SK-N-SH treated with all-trans-retinoic acid at 6 μM for 48 hours (cell line): ENCODE measurements at regions not wholly inside any gene's neighbourhood (a gene's known extent, or its start where the extent isn't known, plus 50 kb on each side); places are given as distances from the start of the nearest gene placed in this dataset.

Source experiments
- ATAC-seq: fragments of 200-7000 bp; cut with Tn5 transposase; 3 replicates; pipeline ENCODE4 v1.9.1; 2020; ENCODE audit warnings: mild to moderate bottlenecking, moderate library complexity
- ARNTL ChIP-seq: fragments of 450-650 bp; formaldehyde crosslinking; IDR thresholded peaks from 2 replicates; pipeline ENCODE4 v1.5.0; 2020; ENCODE audit warnings: low read depth, mild to moderate bottlenecking, moderate library complexity, borderline replicate concordance
- BACH2 ChIP-seq: fragments of 250-450 bp; sonication (Bioruptor Pico); IDR thresholded peaks from 2 replicates; pipeline ENCODE4 v1.9.0; 2021; ENCODE audit warnings: mild to moderate bottlenecking, borderline replicate concordance
- CREB5 ChIP-seq: fragments of 250-450 bp; sonication (Bioruptor Pico); IDR thresholded peaks from 2 replicates; pipeline ENCODE4 v1.5.1; 2020; ENCODE audit warnings: low read depth, mild to moderate bottlenecking, moderate library complexity
- CSDC2 ChIP-seq: fragments of 250-450 bp; sonication (Bioruptor Pico); IDR thresholded peaks from 2 replicates; pipeline ENCODE4 v1.5.0; 2020; ENCODE audit warnings: mild to moderate bottlenecking, moderate library complexity
- GLIS3 ChIP-seq: fragments of 250-450 bp; sonication (Bioruptor Pico); IDR thresholded peaks from 2 replicates; pipeline ENCODE4 v1.5.0; 2020; ENCODE audit warnings: mild to moderate bottlenecking, moderate library complexity
- ISL1 ChIP-seq: fragments of 250-450 bp; sonication (Bioruptor Pico); IDR thresholded peaks from 2 replicates; pipeline ENCODE4 v2.1.2; 2022; ENCODE audit warnings: mild to moderate bottlenecking, moderate library complexity
- OSR1 ChIP-seq: fragments of 250-450 bp; sonication (Bioruptor Pico); IDR thresholded peaks from 2 replicates; pipeline ENCODE4 v1.8.0; 2022; ENCODE audit warnings: moderate library complexity, mild to moderate bottlenecking, inconsistent platforms
- PPARA ChIP-seq: fragments of 250-450 bp; sonication (Bioruptor Pico); IDR thresholded peaks from 2 replicates; pipeline ENCODE4 v1.5.0; 2020; ENCODE audit warnings: mild to moderate bottlenecking, borderline replicate concordance
- SNAI2 ChIP-seq: fragments of 250-450 bp; sonication (Bioruptor Pico); IDR thresholded peaks from 2 replicates; pipeline ENCODE4 v1.5.0; 2020; ENCODE audit warnings: mild to moderate bottlenecking, moderate library complexity
- TCF4 ChIP-seq: fragments of 250-450 bp; sonication (Bioruptor Pico); IDR thresholded peaks from 2 replicates; pipeline ENCODE4 v1.8.0; 2021; ENCODE audit warnings: mild to moderate bottlenecking, moderate library complexity, borderline replicate concordance
- TOX ChIP-seq: fragments of 250-450 bp; sonication (Bioruptor Pico); IDR thresholded peaks from 2 replicates; pipeline ENCODE4 v1.8.0; 2021; ENCODE audit warnings: mild to moderate bottlenecking, moderate library complexity, borderline replicate concordance
- TSHZ2 ChIP-seq: fragments of 250-450 bp; sonication (Bioruptor Pico); IDR thresholded peaks from 2 replicates; pipeline ENCODE4 v1.5.0; 2020; ENCODE audit warnings: mild to moderate bottlenecking, moderate library complexity
- ZC3H10 ChIP-seq: fragments of 250-450 bp; sonication (Bioruptor Pico); IDR thresholded peaks from 2 replicates; pipeline ENCODE4 v1.5.1; 2021; ENCODE audit warnings: mild to moderate bottlenecking, moderate library complexity
- ZFP3 ChIP-seq: fragments of 250-450 bp; sonication (Bioruptor Pico); IDR thresholded peaks from 2 replicates; pipeline ENCODE4 v1.5.0; 2020; ENCODE audit warnings: mild to moderate bottlenecking, moderate library complexity
- ZFP30 ChIP-seq: fragments of 450-650 bp; formaldehyde crosslinking; IDR thresholded peaks from 2 replicates; pipeline ENCODE4 v1.5.0; 2022; ENCODE audit warnings: mild to moderate bottlenecking, moderate library complexity
- ZNF565 ChIP-seq: fragments of 450-650 bp; formaldehyde crosslinking; conservative IDR thresholded peaks from 2 replicates; pipeline ENCODE4 v1.5.0; 2020; ENCODE audit warnings: low read depth, mild to moderate bottlenecking, moderate library complexity
- ZNF70 ChIP-seq: fragments of 450-650 bp; formaldehyde crosslinking; IDR thresholded peaks from 2 replicates; pipeline ENCODE4 v1.5.0; 2020; ENCODE audit warnings: mild to moderate bottlenecking, moderate library complexity
- ZNF8 ChIP-seq: fragments of 450-650 bp; formaldehyde crosslinking; IDR thresholded peaks from 2 replicates; pipeline ENCODE4 v1.5.0; 2020; ENCODE audit warnings: mild to moderate bottlenecking, moderate library complexity
- TF ChIP-seq, protein P1 (sequence below): fragments of 250-450 bp; sonication (Bioruptor Pico); IDR thresholded peaks from 2 replicates; pipeline ENCODE4 v1.8.0; 2021; ENCODE audit warnings: low read depth, mild to moderate bottlenecking, moderate library complexity, borderline replicate concordance
- TF ChIP-seq, protein P2 (sequence below): fragments of 250-450 bp; sonication (Bioruptor Pico); IDR thresholded peaks from 2 replicates; pipeline ENCODE4 v1.5.1; 2021; ENCODE audit warnings: mild to moderate bottlenecking, moderate library complexity

- TF ChIP-seq TOX (no peak), ZFP3 (CRISPR knock-in tag) (no peak)
These were observed 194.2 kb upstream of the FOXQ1 start (continued) for GRCh38 chr6:1117530-1118286.

DNA sequence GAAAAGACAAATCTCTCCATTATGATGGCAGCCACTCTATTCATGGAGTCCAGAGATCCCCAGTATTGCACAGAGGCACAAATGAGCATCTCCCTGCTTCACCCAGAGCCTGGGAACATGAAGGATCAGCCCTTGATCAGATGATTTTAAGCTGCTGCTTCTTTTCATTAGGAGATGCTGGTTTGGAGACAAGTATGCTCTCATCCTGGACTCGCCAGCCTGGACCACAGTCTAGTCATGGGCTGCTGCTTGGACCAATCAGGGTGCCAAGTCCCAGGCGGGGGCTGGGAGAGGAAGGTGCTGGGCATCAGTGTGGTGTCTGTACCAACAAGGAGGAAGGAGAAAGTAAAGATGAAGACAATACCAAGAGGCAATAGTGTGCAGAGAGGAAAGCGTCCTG lies 195.7 kb upstream of the FOXQ1 start:
- no peak for ATAC-seq
- no peak for TF ChIP-seq ZC3H10
- TF ChIP-seq ZNF8: no peak

GRCh38 chr6:1113916-1114540 lies 197.9 kb upstream of the FOXQ1 start:
- no peak for TF ChIP-seq ARNTL
- TF ChIP-seq, protein P1, sequence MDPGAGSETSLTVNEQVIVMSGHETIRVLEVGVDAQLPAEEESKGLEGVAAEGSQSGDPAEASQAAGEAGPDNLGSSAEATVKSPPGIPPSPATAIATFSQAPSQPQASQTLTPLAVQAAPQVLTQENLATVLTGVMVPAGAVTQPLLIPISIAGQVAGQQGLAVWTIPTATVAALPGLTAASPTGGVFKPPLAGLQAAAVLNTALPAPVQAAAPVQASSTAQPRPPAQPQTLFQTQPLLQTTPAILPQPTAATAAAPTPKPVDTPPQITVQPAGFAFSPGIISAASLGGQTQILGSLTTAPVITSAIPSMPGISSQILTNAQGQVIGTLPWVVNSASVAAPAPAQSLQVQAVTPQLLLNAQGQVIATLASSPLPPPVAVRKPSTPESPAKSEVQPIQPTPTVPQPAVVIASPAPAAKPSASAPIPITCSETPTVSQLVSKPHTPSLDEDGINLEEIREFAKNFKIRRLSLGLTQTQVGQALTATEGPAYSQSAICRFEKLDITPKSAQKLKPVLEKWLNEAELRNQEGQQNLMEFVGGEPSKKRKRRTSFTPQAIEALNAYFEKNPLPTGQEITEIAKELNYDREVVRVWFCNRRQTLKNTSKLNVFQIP (CRISPR knock-in tag): no peak
- no peak for TF ChIP-seq BACH2
- TF ChIP-seq CSDC2: no peak
- no peak for TF ChIP-seq ZNF565 (CRISPR knock-in tag)
- TF ChIP-seq, protein P2, sequence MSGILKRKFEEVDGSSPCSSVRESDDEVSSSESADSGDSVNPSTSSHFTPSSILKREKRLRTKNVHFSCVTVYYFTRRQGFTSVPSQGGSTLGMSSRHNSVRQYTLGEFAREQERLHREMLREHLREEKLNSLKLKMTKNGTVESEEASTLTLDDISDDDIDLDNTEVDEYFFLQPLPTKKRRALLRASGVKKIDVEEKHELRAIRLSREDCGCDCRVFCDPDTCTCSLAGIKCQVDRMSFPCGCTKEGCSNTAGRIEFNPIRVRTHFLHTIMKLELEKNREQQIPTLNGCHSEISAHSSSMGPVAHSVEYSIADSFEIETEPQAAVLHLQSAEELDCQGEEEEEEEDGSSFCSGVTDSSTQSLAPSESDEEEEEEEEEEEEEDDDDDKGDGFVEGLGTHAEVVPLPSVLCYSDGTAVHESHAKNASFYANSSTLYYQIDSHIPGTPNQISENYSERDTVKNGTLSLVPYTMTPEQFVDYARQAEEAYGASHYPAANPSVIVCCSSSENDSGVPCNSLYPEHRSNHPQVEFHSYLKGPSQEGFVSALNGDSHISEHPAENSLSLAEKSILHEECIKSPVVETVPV (CRISPR knock-in tag): no peak
- no peak for TF ChIP-seq ZC3H10
- no peak for TF ChIP-seq TSHZ2 (CRISPR knock-in tag)
- TF ChIP-seq PPARA (CRISPR knock-in tag): no peak
- no peak for TF ChIP-seq ZFP3 (CRISPR knock-in tag)
- TF ChIP-seq, all 23 proteins: peak for 0
- no peak for ATAC-seq

DNA sequence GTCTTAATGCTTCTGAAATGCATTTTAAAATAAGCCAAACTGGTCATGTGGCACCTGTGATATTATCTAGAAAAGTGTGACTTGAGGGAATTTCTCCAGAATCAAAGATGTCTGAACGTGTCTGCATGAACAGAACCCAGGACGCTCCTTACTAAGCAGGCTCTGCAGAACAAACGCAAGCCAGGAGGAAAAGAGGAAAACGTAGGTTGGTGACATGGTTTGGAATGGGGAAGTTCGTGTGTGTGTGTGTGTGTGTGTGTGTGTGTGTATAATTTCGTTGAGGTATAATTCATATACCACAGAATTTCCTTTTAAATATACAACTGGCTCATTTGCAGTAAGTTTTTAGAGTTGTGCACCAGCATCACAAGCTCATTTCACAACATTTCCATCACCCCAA lies 200.5 kb upstream of the FOXQ1 start:
- TF ChIP-seq GLIS3 (CRISPR knock-in tag): no peak
- no peak for TF ChIP-seq ZNF8
- no peak for TF ChIP-seq OSR1 (CRISPR knock-in tag)
- no peak for TF ChIP-seq ZNF70 (CRISPR knock-in tag)
- no peak for TF ChIP-seq PPARA (CRISPR knock-in tag)
- TF ChIP-seq ZFP3 (CRISPR knock-in tag): no peak
- no peak for TF ChIP-seq TCF4 (CRISPR knock-in tag)
- TF ChIP-seq TSHZ2 (CRISPR knock-in tag): no peak
- no peak for TF ChIP-seq ZC3H10
- no peak for TF ChIP-seq SNAI2 (CRISPR knock-in tag)
- TF ChIP-seq, protein P1 (CRISPR knock-in tag): no peak
- TF ChIP-seq TOX: no peak
- TF ChIP-seq, protein P2 (CRISPR knock-in tag): no peak
- TF ChIP-seq ZFP30 (CRISPR knock-in tag): no peak
- TF ChIP-seq CREB5 (CRISPR knock-in tag): no peak
- TF ChIP-seq ARNTL: no peak
- TF ChIP-seq ISL1 (CRISPR knock-in tag): no peak
- ATAC-seq: no peak
